ENCODE measurements at regions not wholly inside any gene's neighbourhood (a gene's known extent, or its start where the extent isn't known, plus 50 kb on each side); places are given as distances from the start of the nearest gene placed in this dataset.
"Not testable (repeated sequence)": the region's sequence is repeated elsewhere in the genome, so short reads cannot be mapped to it uniquely, and the experiment has no call there.

- WGBS, 4 donors = 0 to 100% (median 73%) methylated on average over 1 to 2 of the region's 3 CpGs; no CpG with 5 or more reads in 1 of the 4 donors
- H3K9me3 ChIP-seq (replicated peaks in 1 of 3); H3K36me3 ChIP-seq (replicated peaks in 1 of 2); H3K27ac ChIP-seq; DNase-seq; H3K27me3 ChIP-seq; H3K4me3 ChIP-seq; H3K4me1 ChIP-seq (replicated peaks in 1 of 2); intact Hi-C loops (cut with DNase I): not testable (repeated sequence)
These were observed 508.5 kb downstream of the FOXD4L4 start for GRCh38 chr9:66245481-66245880.

GRCh38 chr9:66257581-66257980, 520.6 kb downstream of the FOXD4L4 start:
- WGBS, 4 donors = 90 to 100% methylated on average over 1 of the region's 3 CpGs; no CpG with 5 or more reads in 2 of the 4 donors
- H3K4me3 ChIP-seq; H3K27ac ChIP-seq; H3K9me3 ChIP-seq (replicated peaks in 1 of 3); DNase-seq; H3K4me1 ChIP-seq (replicated peaks in 1 of 2); H3K36me3 ChIP-seq (replicated peaks in 1 of 2); H3K27me3 ChIP-seq; intact Hi-C loops (cut with DNase I): not testable (repeated sequence)

GRCh38 chr9:66261576-66261975, 524.6 kb downstream of the FOXD4L4 start:
- intact Hi-C loops (cut with DNase I); H3K27me3 ChIP-seq; H3K4me1 ChIP-seq (replicated peaks in 1 of 2); H3K4me3 ChIP-seq; H3K9me3 ChIP-seq (replicated peaks in 1 of 3); H3K36me3 ChIP-seq (replicated peaks in 1 of 2); DNase-seq; H3K27ac ChIP-seq: not testable (repeated sequence)
- WGBS, 4 donors = 98 to 100% methylated on average over 1 to 4 of the region's 4 CpGs; no CpG with 5 or more reads in 2 of the 4 donors

- WGBS, 4 donors = 91 to 97% (median 94%) methylated on average over 14 to 17 of the region's 17 CpGs
- H3K36me3 ChIP-seq (replicated peaks in 1 of 2); H3K27ac ChIP-seq; H3K4me1 ChIP-seq (replicated peaks in 1 of 2); H3K9me3 ChIP-seq (replicated peaks in 1 of 3); H3K27me3 ChIP-seq; DNase-seq; H3K4me3 ChIP-seq; intact Hi-C loops (cut with DNase I): not testable (repeated sequence)
These were observed 526.7 kb downstream of the FOXD4L4 start for GRCh38 chr9:66263621-66264020.

- H3K4me3 ChIP-seq; DNase-seq; H3K36me3 ChIP-seq (replicated peaks in 1 of 2); H3K27me3 ChIP-seq; intact Hi-C loops (cut with DNase I); H3K4me1 ChIP-seq (replicated peaks in 1 of 2); H3K27ac ChIP-seq; H3K9me3 ChIP-seq (replicated peaks in 1 of 3): not testable (repeated sequence)
- WGBS, 4 donors = 78 to 91% (median 83%) methylated on average over 12 to 19 of the region's 24 CpGs
These were observed 527.8 kb downstream of the FOXD4L4 start for GRCh38 chr9:66264786-66265185.

GRCh38 chr9:66266202-66266601, 529.3 kb downstream of the FOXD4L4 start:
- WGBS, 4 donors = 21 to 49% (median 39%) methylated on average over 6 to 14 of the region's 19 CpGs
- H3K27me3 ChIP-seq; intact Hi-C loops (cut with DNase I); H3K9me3 ChIP-seq (replicated peaks in 1 of 3); H3K36me3 ChIP-seq (replicated peaks in 1 of 2); H3K27ac ChIP-seq; H3K4me1 ChIP-seq (replicated peaks in 1 of 2); H3K4me3 ChIP-seq; DNase-seq: not testable (repeated sequence)

GRCh38 chr9:66266856-66267430, 530.0 kb downstream of the FOXD4L4 start:
- 42 to 62% (median 56%) methylated on average over 8 to 24 of the region's 31 CpGs for WGBS, 4 donors

GRCh38 chr9:66267684-66268083, 530.7 kb downstream of the FOXD4L4 start:
- intact Hi-C loops (cut with DNase I); H3K27ac ChIP-seq; H3K36me3 ChIP-seq (replicated peaks in 1 of 2); H3K4me1 ChIP-seq (replicated peaks in 1 of 2); H3K9me3 ChIP-seq (replicated peaks in 1 of 3); H3K4me3 ChIP-seq; H3K27me3 ChIP-seq: not testable (repeated sequence)
- peak in 1 of 7 donors; percentile 37 for DNase-seq
- WGBS, 4 donors = 44 to 53% (median 49%) methylated on average over 6 to 13 of the region's 22 CpGs; no CpG with 5 or more reads in 1 of the 4 donors

More at GRCh38 chr9:66266856-66267430, 530.0 kb downstream of the FOXD4L4 start:
- H3K4me3 ChIP-seq; H3K36me3 ChIP-seq (replicated peaks in 1 of 2); DNase-seq; H3K4me1 ChIP-seq (replicated peaks in 1 of 2); H3K27ac ChIP-seq; H3K27me3 ChIP-seq; intact Hi-C loops (cut with DNase I); H3K9me3 ChIP-seq (replicated peaks in 1 of 3): not testable (repeated sequence)

GRCh38 chr9:66269024-66269423, 532.1 kb downstream of the FOXD4L4 start:
- DNase-seq = peak in 1 of 7 donors; percentile 51
- H3K9me3 ChIP-seq (replicated peaks in 1 of 3); H3K27me3 ChIP-seq; H3K4me1 ChIP-seq (replicated peaks in 1 of 2); H3K27ac ChIP-seq; intact Hi-C loops (cut with DNase I); H3K36me3 ChIP-seq (replicated peaks in 1 of 2); H3K4me3 ChIP-seq: not testable (repeated sequence)
- 53 to 95% (median 56%) methylated on average over 9 to 13 of the region's 26 CpGs; no CpG with 5 or more reads in 1 of the 4 donors for WGBS, 4 donors
